Fibroblast of pulmonary artery (primary cell): ENCODE measurements at regions not wholly inside any gene's neighbourhood (a gene's known extent, or its start where the extent isn't known, plus 50 kb on each side); places are given as distances from the start of the nearest gene placed in this dataset.
"Not testable (repeated sequence)": the region's sequence is repeated elsewhere in the genome, so short reads cannot be mapped to it uniquely, and the experiment has no call there.

ENCODE experiments used
- DNase-seq: peaks from one replicate; pipeline ENCODE4 v3.0.0-alpha.2; 2010; ENCODE audit warnings: low read depth
- H3K4me3 ChIP-seq: replicated peaks from 2 replicates; pipeline ENCODE4 v1.5.1; 2011; ENCODE audit warnings: low read depth, mild to moderate bottlenecking, control low read depth, low read length, moderate library complexity
- TF ChIP-seq, protein P1 (sequence below): IDR thresholded peaks from 2 replicates; pipeline ENCODE4 v1.5.1; 2011; ENCODE audit warnings: mild to moderate bottlenecking, control low read depth, low read length, inconsistent platforms; ENCODE audit errors: missing control alignments

DNA sequence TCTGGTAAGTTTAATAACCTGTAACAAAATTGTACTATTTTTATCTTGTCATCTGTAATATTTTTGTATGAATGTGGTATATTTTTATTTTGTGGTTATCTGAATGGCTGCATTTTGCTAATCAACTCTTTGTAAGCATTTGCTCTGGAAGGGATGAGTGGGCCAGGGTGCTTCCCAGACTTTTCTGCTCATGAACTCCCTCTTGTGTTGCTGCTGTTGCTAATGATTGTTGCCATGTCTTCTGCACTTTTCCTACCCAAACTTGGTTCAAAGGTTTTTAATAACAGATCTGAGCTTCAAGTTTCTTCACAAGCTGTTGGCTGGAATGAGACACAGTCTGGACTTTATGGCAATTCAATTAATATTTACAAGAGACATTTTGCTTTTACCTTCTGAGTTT lies 1005.7 kb downstream of the HACE1 start:
- DNase-seq = no peak
- H3K4me3 ChIP-seq = no peak overlapping the region
- TF ChIP-seq, protein P1, sequence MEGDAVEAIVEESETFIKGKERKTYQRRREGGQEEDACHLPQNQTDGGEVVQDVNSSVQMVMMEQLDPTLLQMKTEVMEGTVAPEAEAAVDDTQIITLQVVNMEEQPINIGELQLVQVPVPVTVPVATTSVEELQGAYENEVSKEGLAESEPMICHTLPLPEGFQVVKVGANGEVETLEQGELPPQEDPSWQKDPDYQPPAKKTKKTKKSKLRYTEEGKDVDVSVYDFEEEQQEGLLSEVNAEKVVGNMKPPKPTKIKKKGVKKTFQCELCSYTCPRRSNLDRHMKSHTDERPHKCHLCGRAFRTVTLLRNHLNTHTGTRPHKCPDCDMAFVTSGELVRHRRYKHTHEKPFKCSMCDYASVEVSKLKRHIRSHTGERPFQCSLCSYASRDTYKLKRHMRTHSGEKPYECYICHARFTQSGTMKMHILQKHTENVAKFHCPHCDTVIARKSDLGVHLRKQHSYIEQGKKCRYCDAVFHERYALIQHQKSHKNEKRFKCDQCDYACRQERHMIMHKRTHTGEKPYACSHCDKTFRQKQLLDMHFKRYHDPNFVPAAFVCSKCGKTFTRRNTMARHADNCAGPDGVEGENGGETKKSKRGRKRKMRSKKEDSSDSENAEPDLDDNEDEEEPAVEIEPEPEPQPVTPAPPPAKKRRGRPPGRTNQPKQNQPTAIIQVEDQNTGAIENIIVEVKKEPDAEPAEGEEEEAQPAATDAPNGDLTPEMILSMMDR = no peak

DNA sequence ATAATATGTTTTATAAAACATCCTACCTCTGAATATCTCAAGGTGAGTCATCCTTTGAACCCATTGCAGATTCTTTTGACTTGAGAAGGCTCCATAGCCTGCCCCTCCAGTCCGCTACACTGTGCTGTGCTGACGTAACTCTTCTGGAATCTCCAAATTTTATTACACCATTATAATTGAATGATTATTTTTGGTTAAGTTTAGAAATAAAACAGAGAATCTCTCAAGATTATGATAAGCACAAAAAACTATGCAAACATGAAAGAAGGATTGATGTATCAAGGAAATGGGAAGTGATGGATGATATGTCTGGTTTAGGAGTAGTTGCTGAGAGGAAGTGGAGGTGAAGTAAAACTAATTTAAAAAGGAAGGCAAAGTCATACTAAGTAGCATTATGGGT lies 1021.3 kb downstream of the HACE1 start:
- H3K4me3 ChIP-seq = no peak overlapping the region
- no peak for DNase-seq
- TF ChIP-seq, protein P1 = no peak

DNA sequence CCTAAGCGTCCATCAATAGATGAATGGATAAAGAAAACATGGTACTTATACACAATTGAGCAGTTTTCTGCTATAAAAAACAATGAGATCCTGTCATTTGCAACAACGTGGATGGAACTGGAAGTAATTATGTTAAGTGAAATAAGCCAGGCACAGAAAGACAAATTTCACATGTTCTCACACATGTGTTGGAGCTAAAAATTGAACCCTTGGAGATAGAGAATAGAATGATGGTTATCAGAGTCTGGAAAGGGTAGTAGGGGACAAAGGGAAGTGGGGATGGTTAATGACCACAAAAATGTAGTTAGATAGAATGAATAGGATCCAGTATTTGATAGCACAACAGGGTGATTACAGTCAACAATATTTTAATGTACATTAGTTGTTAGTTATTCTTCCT lies 1033.5 kb downstream of the HACE1 start:
- TF ChIP-seq, protein P1 = no peak
- no peak for DNase-seq

DNA sequence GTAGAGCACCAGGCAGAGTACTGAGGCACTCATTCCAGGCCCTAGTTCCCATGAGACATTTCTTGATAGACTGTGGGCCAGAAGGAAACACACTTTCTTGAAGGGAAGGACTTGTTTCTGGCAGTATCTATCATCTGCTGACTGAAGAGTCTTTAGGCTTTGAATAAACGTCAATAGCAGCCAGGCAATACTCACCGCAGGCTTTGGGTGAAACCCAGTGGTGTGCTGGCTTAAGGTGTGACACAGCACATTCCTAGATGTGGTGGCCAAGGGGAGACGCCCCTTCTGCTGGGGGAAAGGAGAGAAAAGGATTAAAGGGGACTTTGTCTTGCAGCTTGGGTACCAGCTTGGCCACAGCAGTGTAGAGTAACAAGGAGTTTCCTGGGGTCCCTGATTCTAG lies 1039.6 kb downstream of the HACE1 start:
- no peak for DNase-seq
- TF ChIP-seq, protein P1 = no peak
- no peak overlapping the region for H3K4me3 ChIP-seq

More for the DNA sequence above, 1033.5 kb downstream of the HACE1 start:
- H3K4me3 ChIP-seq = no peak overlapping the region

DNA sequence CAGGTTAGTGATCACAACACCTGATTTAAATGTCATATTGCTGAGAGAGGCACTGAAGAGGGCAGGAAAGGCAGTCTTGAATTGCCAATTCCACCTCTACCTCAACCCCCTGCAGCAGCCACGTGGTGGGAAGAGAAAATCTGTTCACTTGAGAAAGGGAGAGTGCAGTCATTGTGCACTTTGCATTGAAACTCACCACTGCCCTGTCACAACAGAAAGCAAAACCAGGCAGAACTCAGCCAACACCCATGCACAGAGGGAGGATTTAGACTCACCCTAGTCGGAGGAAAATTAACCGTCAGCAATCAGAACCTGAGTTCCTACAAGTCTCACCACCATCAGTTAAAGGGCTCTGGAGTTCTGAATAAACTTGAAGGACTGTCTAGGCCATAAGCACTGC lies 1040.2 kb downstream of the HACE1 start:
- DNase-seq = no peak
- TF ChIP-seq, protein P1 = no peak
- no peak overlapping the region for H3K4me3 ChIP-seq

DNA sequence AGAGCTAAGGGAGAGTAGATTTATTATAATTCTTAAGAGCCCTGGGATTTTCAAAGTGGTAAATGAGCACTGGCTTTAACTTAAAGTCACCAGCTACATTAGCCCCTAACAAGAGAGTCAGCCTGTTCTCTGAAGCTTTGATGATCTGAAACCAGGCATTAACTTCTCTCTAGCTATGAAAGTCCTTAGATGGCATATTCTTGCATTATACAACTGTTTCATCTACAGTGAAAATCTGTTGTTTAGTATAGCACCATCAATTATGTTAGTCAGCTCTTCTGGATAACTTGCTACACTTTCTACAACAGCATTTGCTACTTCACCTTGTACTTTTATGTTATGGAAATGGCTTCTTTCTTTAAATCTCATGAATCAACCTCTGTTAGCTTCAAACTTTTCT lies 1046.7 kb downstream of the HACE1 start:
- H3K4me3 ChIP-seq = no peak overlapping the region
- TF ChIP-seq, protein P1 = no peak
- no peak for DNase-seq

DNA sequence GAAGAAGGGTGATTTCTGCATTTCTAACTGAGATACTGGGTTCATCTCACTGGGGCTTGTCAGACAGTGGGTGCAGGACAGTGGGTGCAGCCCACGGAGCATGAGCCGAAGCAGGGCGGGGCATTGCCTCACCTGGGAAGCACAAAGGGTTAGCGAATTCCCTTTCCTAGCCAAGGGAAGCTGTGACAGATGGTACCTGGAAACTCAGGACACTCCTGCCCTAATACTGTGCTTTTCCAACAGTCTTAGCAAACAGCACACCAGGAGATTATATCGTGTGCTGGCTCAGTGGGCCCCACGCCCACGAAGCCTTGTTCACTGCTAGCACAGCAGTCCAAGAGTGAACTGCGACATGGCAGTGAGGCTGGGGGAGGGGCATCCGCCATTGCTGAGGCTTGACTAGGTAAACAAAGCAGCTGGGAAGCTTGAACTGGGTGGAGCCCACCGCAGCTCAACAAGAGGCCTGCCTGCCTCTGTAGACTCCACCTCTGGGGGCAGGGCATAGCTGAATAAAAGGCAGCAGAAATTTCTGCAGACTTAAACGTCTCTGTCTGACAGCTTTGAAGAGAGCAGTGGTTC lies 1057.7 kb downstream of the HACE1 start:
- DNase-seq, H3K4me3 ChIP-seq: not testable (repeated sequence)
